Suppressor macrophage treated with lipopolysaccharide for 1 hour (primary cell): ENCODE measurements at regions not wholly inside any gene's neighbourhood (a gene's known extent, or its start where the extent isn't known, plus 50 kb on each side); places are given as distances from the start of the nearest gene placed in this dataset.
"Not testable (repeated sequence)": the region's sequence is repeated elsewhere in the genome, so short reads cannot be mapped to it uniquely, and the experiment has no call there.

Source experiments
- DNase-seq, 3 donors: peaks; one replicate each; pipeline ENCODE4 v3.0.0-alpha.2; 2020 to 2022

DNA sequence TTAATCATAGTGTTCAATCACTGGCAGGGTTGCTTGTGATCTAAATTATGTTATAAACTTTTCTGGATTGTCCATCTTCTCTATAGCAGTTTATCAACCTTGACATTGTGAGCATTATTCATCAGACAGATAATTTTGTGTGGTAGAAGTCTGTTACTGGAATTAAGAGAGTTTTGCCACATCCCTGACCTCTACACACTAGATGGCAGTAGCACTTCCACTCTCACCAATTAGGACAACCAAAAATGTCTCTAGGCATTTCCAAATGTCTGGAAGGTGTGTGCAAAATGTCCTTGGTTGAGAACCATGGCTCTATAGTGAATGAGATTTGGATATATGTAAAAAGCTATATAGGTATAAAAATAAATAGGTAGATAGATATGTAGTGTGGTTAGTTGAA is 324.1 kb upstream of the FAM47C start:
- no peak for DNase-seq

DNA sequence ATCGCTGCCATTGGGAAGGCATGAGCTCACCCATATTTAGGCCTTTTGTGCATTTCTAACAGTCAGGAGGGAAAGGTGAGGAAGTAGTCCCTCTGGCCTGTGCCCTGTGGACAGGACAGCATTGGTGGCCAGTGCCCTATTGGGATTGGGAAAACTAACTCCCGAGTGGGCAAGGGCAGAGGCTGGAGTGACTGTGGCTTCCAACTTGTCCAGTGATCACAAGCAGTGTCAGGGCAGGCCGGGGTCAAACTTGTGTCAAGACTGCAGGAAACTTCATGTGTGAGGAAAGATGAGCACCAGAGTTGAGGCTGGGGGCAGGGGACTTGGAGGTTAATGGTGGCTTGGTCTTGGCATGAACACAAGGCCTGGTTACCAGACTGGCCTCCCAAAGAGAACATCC is 286.2 kb upstream of the FAM47C start:
- no peak for DNase-seq

DNA sequence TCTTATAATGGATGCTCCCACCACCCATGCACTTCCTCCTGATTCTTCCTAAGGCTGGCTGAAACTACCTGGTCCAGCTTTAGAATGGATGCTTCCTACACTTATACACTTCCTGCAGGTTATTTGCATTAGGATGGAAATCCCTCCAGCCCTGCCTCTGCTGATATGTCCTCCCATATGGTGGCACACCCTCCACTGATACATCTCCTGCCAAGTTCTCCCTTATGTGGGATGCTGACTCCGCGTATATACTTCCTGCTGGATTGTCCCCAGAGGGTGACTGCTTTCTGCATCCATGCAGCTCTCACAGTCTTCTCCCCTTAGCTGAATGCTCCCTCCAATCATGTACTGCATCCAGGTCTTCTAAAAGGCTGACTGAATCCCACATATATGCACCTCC is 254.6 kb upstream of the FAM47C start:
- no peak for DNase-seq

- DNase-seq, result no peak
Measured at GRCh38 chrX:36787752-36788151, 220.4 kb upstream of the FAM47C start.

DNA sequence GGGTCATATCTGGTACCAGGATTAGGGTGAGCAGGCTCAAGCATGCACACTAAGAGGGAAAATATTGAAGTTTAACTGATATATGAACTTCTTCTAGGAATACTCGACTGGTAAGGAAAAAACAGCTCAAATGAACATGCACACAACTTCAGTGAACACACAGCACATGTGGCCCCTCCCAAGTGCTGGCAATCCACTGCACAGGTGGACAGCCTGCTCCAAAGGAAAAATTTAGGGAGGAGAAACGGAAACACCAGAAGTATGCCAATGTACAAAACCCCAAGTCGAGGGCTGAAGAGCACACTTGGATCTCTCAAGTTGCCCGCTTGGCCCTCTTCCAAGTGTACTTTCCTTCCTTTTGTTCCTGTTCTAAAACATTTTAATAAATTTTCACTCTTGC is 205.0 kb upstream of the FAM47C start:
- DNase-seq, result no peak

DNA sequence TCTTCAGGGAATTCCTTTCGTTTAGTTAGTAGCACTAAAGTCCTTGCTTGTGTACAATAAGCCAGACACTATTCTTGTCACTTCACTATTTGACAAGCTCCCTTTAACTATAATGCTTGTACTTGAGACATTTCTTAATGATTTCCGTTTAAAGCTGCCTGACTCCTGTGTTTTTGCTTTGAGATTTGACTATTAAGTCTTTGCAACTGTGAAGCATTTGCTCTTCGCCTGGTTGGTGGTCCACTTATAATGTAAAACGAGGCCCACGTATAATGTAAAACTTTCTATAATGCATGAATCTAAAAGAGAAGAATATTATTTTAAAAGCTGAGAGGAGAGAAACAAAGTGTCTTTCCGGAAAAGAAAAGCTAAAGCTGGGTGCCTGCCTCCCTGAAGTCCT is 204.1 kb upstream of the FAM47C start:
- no peak for DNase-seq

DNA sequence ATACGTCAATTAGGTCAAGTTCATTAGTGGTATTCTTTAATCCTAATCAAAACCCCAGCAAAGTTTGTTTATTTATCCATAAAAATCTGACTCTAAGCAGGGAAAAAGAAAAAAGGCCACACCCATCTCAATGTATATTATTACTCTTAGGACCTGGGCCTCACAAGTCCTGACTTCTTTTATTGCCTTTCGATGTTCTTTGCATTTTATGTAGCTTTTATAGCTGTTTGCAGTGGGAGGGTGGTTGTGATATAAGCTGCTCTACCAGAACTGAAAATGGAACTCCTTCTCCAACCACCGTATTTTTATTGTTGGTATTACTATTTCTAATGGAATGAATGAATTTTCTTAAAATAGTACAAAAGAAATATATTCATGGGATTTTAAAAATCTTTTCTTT is 163.3 kb upstream of the FAM47C start:
- no peak for DNase-seq

GRCh38 chrX:36847496-36847895 is 160.7 kb upstream of the FAM47C start:
- no peak for DNase-seq

- no peak for DNase-seq
Measured at GRCh38 chrX:36849407-36849806, 158.8 kb upstream of the FAM47C start.

GRCh38 chrX:36856849-36857248 is 151.3 kb upstream of the FAM47C start:
- DNase-seq, result no peak

GRCh38 chrX:36859231-36859630 is 148.9 kb upstream of the FAM47C start:
- DNase-seq, result no peak

GRCh38 chrX:36861601-36862000 is 146.6 kb upstream of the FAM47C start:
- no peak for DNase-seq

DNA sequence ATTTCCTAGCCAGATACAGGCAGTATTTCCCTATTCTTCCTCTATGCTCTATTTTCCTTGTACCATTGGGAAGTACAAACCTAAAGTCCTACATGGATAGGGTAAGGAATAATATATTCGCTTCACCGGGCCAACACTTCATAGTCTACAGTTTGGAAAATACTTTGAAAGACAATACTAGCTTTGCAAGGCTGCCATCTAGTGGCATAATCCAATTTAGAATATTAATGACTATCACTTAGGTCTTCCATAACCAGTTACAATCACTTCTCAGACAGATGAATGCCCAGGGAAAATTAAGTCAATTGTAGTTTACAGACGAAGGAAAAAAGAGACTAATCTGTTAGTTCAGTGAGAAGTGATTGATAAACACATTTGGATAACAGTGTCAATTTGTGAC is 141.0 kb upstream of the FAM47C start:
- DNase-seq, result peak; percentile 16 to 30 (median 18)

DNA sequence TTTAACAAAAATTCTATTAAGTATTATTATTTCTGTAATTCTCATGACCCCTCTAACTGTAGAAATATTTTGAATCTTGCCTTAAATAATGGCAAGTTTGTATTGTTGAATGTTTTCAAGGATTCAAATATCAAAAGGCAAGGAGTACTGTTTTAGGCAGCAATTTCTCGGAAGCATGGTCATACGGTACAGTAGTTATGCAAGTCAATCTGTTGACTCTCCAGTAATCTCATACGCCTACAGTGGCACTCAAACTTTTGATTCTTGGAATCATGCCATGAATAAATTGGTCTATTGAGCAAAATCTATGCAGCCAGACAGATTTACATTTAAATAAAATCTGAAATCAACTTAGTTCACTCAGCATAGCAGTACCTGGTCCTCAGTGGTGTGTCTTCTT is 139.6 kb upstream of the FAM47C start:
- no peak for DNase-seq

DNA sequence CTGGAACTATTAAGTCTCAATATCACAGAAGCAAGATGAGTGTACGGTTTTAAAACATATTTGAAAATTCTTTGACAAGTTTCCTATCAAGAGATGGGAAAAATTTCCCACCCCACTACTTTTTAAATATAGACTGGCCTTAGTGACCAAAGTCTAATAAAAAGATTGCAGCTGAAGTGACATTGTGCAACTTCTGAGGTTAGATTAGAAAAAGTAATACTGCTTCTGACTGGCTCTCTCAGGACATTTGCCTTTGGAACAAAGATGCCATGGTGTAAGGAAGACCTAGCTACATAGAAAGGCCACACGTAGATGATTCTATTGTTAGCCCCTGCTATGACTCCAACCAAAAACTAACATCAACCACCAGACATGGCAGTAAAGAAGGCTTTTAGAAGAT is 138.7 kb upstream of the FAM47C start:
- DNase-seq, result no peak

DNA sequence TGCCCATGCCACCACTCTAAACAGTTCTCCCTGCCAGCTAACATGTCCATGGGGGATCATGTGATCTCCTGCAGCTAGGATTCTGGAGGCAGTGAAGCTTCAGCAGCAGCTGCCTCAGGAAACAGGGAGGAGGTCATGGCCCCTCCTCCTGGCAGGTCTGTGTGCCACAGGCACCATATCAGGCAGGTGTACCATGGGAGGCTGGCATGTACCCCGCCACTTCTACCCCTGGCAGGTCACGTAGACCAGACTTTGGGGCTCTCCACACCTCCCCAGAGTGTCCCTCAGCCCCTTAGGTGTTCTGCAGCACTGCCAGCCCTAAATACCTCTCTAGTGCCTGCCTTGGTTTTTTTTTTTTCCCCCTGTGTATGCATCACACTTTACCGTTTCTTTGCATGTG is 110.5 kb upstream of the FAM47C start:
- DNase-seq, result no peak

DNA sequence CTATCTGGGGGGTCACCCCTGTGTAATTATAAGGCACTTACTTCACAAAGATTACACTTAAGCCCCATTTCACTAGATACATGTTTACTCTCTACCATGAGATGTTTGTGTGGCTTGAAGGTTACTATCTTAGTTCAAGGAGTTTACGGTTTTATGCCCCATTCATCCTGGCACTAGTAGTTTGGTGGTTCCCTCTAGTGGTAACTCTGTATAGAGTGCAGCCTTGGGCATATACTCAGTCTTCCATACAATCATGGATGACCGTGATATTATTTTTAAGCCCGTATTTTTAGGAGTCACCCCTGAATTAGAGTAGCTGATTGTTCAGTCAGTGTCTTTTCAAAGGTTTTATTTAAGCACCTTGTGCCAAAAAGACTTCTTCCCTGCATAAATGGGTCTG is 109.9 kb upstream of the FAM47C start:
- peak in 1 of 3 donors; percentile 4 for DNase-seq

GRCh38 chrX:36904561-36904960 is 103.6 kb upstream of the FAM47C start:
- not testable (repeated sequence) for DNase-seq

DNA sequence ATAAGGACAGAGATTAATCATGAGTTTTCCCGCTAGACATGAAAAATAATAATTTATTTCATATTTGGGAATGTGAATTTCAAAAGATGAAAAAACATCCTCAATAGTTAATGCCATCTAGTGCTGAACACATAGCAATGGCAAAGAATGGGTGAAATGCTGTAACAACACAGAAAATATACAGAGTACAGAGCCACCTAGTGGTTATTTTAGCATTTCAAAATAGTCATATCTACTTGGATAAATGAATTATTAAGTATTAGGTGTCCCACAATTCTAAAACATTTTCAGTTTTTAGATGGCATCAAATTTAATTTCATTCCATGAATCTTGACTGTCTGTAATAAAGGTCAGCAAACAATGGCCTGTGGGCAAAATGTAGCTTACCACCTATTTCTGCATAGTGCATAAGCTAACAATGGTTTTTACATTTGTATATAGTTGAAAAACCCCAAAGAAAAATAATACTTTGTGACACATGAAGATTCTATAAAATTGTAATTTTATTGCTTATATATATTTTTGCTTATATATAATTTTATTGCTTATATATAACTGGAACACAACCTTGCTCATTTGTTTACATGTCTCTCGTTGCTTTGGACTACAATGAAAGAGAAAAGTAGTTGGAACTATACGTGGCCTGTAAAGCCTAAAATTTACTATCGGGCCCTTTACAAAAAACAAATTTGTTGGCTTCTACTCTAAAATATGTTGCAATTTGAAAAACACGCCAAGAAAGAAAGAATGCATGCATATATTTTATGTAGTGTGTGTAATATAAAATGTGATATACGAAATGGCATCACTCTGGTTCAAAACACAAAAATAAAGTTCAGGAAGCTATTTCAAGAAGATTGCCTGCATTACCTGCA is 99.1 kb upstream of the FAM47C start:
- DNase-seq, result peak; percentile 6 to 41 (median 35)

DNA sequence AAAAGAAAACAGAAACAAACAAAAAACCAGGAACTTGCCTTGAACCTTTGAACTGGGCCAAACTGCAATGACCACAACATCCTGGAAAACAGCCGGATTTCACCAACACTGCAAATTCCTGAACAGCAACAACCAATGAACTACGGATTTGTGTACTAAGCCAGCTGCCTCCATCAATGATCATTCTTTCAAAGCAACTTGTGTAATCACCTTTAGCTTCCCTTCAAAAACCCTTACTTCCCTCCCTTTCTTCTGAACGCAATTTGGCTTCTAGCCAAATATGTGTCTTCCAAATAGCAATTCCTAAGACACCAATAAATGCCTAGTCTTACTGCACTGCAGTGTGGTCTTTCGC is 98.5 kb upstream of the FAM47C start:
- no peak for DNase-seq

DNA sequence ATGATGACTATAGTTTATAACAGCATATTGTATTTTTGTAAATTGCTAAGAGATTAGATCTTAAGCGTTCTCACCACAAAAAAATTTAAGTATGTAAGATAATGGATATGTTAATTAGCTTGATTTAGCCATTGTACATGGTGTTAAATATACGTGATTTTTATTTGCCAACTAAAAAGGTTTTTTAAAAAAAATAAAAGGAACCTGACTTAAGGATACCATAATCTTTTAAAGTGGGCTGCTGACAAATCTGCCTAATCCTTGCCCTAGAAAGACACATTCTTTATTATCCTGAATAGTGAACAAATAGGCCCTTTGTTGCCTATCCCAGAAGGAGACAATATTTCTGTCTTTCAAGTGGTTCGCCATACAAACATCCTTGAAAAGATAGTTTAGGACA is 94.6 kb upstream of the FAM47C start:
- no peak for DNase-seq

GRCh38 chrX:36916941-36917340 is 91.2 kb upstream of the FAM47C start:
- DNase-seq, result no peak

- DNase-seq, result no peak
Measured at GRCh38 chrX:36927712-36928111, 80.5 kb upstream of the FAM47C start.

DNA sequence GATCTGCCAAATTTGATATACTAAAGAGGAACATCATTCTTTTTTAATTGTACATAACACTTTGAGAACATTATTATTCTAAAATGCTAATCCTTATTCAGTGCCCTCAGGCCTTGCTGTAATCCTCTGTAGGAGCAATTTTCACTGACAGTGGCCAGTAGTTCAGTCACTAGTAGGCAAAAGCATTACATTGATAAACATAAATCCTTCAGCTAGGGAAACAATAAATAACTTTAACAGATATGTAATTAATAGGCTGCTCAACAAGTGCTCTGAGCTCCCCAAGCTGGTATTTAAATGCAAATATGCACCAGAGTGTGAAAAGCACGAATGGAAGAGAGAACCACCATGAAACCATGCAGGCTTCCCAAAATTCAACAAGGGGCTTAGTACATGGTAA is 77.7 kb upstream of the FAM47C start:
- no peak for DNase-seq

- no peak for DNase-seq
Measured at GRCh38 chrX:36947214-36947613, 61.0 kb upstream of the FAM47C start.
